HEK293 (cell line): ENCODE measurements at regions not wholly inside any gene's neighbourhood (a gene's known extent, or its start where the extent isn't known, plus 50 kb on each side); places are given as distances from the start of the nearest gene placed in this dataset.

ENCODE experiments used
- CTCF ChIA-PET: fragments of 350-600 bp; formaldehyde crosslinking; extraction: SDS; loops from one replicate; lab custom pipeline; 2021; ENCODE audit warnings: antibody characterized with exemption; lab: Yijun Ruan, JAX
- POLR2A ChIA-PET: fragments of 300-600 bp; formaldehyde crosslinking; extraction: SDS; loops from one replicate; lab custom pipeline; 2020; ENCODE audit warnings: antibody characterized with exemption, inconsistent platforms; lab: Yijun Ruan, JAX
- H3K27ac ChIP-seq: fragments of 200-500 bp; sonication (Bioruptor generic); 2 replicates; pipeline ENCODE4 v1.5.1; 2014; ENCODE audit warnings: low read depth, low read length, control low read depth, inconsistent platforms; ENCODE audit errors: extremely low read depth
- H3K36me3 ChIP-seq, 2 experiments: fragments of 200-500 bp in 1 of 2; sonication (Bioruptor generic) in 1 of 2; 1 replicate in 1 of 2; 2 replicates in 1 of 2; pipeline ENCODE4 v1.5.1; 2014 to 2017; ENCODE audit warnings: inconsistent platforms in 2 of 2, low read length in 2 of 2; ENCODE audit not compliant: control insufficient read depth in 2 of 2, insufficient read depth in 1 of 2
- H3K4me1 ChIP-seq: fragments of 200-500 bp; sonication (Bioruptor generic); 2 replicates; pipeline ENCODE4 v1.5.1; 2014; ENCODE audit warnings: mild to moderate bottlenecking, low read length, inconsistent platforms; ENCODE audit not compliant: control insufficient read depth, insufficient read depth
- H3K4me3 ChIP-seq: 2 replicates; pipeline ENCODE4 v1.5.1; 2011; ENCODE audit warnings: low read depth, mild to moderate bottlenecking, control low read depth, low read length, moderate library complexity
- H3K9me3 ChIP-seq: fragments of 200-500 bp; sonication (Bioruptor generic); 2 replicates; pipeline ENCODE4 v1.5.1; 2014; ENCODE audit warnings: low read depth, low read length, inconsistent platforms; ENCODE audit not compliant: control insufficient read depth, insufficient read depth
- TCF7L2 ChIP-seq: IDR thresholded peaks from 2 replicates; pipeline ENCODE4 v1.6.1; 2011; ENCODE audit warnings: low read depth, mild to moderate bottlenecking, inconsistent platforms, low read length, moderate library complexity, borderline replicate concordance
- ZFP69B ChIP-seq: fragments of 450-650 bp; formaldehyde crosslinking; IDR thresholded peaks from 2 replicates; pipeline ENCODE4 v1.5.1; 2016; ENCODE audit warnings: missing biosample characterization, missing genetic modification characterization
- ZNF157 ChIP-seq: fragments of 450-650 bp; formaldehyde crosslinking; IDR thresholded peaks from 2 replicates; pipeline ENCODE4 v1.5.1; 2016; ENCODE audit warnings: missing biosample characterization, missing genetic modification characterization
- ZNF16 ChIP-seq: fragments of 450-650 bp; formaldehyde crosslinking; IDR thresholded peaks from 2 replicates; pipeline ENCODE4 v1.5.1; 2016; ENCODE audit warnings: low read depth, missing biosample characterization, missing genetic modification characterization
- ZNF311 ChIP-seq: fragments of 450-650 bp; formaldehyde crosslinking; IDR thresholded peaks from 2 replicates; pipeline ENCODE4 v1.5.1; 2017; ENCODE audit warnings: missing biosample characterization, missing genetic modification characterization, borderline replicate concordance
- ZNF596 ChIP-seq: fragments of 450-650 bp; IDR thresholded peaks from 2 replicates; pipeline ENCODE4 v1.5.0; 2018; ENCODE audit warnings: missing biosample characterization, mild to moderate bottlenecking, missing genetic modification characterization, moderate library complexity
- ZNF610 ChIP-seq: fragments of 450-650 bp; formaldehyde crosslinking; IDR thresholded peaks from 2 replicates; pipeline ENCODE4 v1.5.1; 2016; ENCODE audit warnings: missing biosample characterization, missing genetic modification characterization, borderline replicate concordance
- ZNF624 ChIP-seq: fragments of 450-650 bp; formaldehyde crosslinking; IDR thresholded peaks from 2 replicates; pipeline ENCODE4 v1.5.1; 2017; ENCODE audit warnings: missing biosample characterization, missing genetic modification characterization
- ZNF626 ChIP-seq: fragments of 450-650 bp; sonication (Bioruptor Pico); formaldehyde crosslinking; IDR thresholded peaks from 2 replicates; pipeline ENCODE4 v1.5.1; 2018; ENCODE audit warnings: missing biosample characterization, missing genetic modification characterization, inconsistent platforms
- ZNF658 ChIP-seq: fragments of 450-650 bp; formaldehyde crosslinking; IDR thresholded peaks from 2 replicates; pipeline ENCODE4; 2016; ENCODE audit warnings: missing biosample characterization, missing genetic modification characterization
- ZNF664 ChIP-seq: fragments of 450-650 bp; formaldehyde crosslinking; IDR thresholded peaks from 2 replicates; pipeline ENCODE4 v1.5.1; 2016; ENCODE audit warnings: missing biosample characterization, missing genetic modification characterization
- ZNF701 ChIP-seq: fragments of 450-650 bp; formaldehyde crosslinking; IDR thresholded peaks from 2 replicates; pipeline ENCODE4 v1.5.1; 2016; ENCODE audit warnings: missing biosample characterization, missing genetic modification characterization
- ZNF837 ChIP-seq: fragments of 450-650 bp; formaldehyde crosslinking; IDR thresholded peaks from 2 replicates; pipeline ENCODE4 v1.5.1; 2016; ENCODE audit warnings: missing biosample characterization, missing genetic modification characterization
- TF ChIP-seq, protein P1 (sequence below): fragments of 450-650 bp; formaldehyde crosslinking; IDR thresholded peaks from 2 replicates; pipeline ENCODE4 v1.5.1; 2017; ENCODE audit warnings: missing biosample characterization, missing genetic modification characterization
- TF ChIP-seq, protein P2 (sequence below): fragments of 450-650 bp; formaldehyde crosslinking; IDR thresholded peaks from 2 replicates; pipeline ENCODE4 v1.5.1; 2017; ENCODE audit warnings: missing biosample characterization, missing genetic modification characterization
- TF ChIP-seq, protein P3 (sequence below): fragments of 450-650 bp; formaldehyde crosslinking; IDR thresholded peaks from 2 replicates; pipeline ENCODE4 v1.5.1; 2016; ENCODE audit warnings: missing biosample characterization, missing genetic modification characterization
- TF ChIP-seq, protein P4 (sequence below): fragments of 450-650 bp; formaldehyde crosslinking; conservative IDR thresholded peaks from 2 replicates; pipeline ENCODE4 v1.5.1; 2016; ENCODE audit warnings: low read depth, missing biosample characterization, missing genetic modification characterization
- TF ChIP-seq, protein P5 (sequence below): fragments of 450-650 bp; formaldehyde crosslinking; IDR thresholded peaks from 2 replicates; pipeline ENCODE4 v1.5.1; 2016; ENCODE audit warnings: missing biosample characterization, missing genetic modification characterization
- TF ChIP-seq, protein P6 (sequence below): fragments of 450-650 bp; formaldehyde crosslinking; IDR thresholded peaks from 2 replicates; pipeline ENCODE4; 2016; ENCODE audit warnings: missing biosample characterization, missing genetic modification characterization

DNA sequence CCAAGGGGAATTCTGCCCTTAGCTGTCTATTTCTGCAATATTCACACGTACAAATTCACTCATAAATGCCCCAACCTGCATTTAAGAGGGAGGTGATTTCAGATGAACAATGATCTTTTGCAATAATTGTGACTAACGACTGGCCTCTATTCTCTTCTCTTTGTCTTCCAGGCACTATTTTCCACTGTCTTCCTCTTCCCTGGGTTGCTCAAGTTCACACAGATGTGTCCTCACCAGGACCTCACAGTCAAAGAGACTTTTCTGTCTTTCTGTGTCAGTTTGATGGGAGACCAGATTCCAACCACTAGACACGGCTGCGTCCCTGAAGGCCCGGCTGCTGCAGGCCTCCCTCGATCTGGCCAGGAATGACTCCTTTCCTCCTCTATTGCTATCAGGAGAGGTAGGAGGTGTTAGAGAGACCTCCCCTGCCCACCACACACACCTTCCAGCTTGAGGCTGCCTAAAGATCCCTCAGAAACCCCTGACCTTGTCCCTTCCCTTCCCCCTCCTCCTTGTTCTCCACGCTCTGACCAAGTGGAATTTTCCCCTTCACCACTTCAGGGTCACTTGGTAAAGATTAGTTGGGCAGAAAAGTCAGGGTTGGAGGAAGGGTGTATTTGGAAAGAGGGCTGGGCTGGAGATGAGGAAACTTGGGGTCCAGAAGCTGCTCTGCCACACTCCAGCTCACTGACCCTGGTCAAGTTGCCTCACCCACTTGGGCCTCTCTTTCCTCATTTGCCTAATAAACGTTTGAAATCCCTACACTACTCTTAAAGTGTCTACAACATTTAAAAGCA, 109.2 kb upstream of the COPS8 start:
- TF ChIP-seq, protein P1, sequence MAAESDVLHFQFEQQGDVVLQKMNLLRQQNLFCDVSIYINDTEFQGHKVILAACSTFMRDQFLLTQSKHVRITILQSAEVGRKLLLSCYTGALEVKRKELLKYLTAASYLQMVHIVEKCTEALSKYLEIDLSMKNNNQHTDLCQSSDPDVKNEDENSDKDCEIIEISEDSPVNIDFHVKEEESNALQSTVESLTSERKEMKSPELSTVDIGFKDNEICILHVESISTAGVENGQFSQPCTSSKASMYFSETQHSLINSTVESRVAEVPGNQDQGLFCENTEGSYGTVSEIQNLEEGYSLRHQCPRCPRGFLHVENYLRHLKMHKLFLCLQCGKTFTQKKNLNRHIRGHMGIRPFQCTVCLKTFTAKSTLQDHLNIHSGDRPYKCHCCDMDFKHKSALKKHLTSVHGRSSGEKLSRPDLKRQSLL (tag by site-specific recombination) = no peak
- TF ChIP-seq TCF7L2 (no peak), ZNF16 (tag by site-specific recombination) (no peak), ZNF157 (tag by site-specific recombination) (no peak), ZNF837 (tag by site-specific recombination) (no peak), ZNF626 (no peak), ZNF701 (tag by site-specific recombination) (no peak), ZNF311 (tag by site-specific recombination) (no peak), ZNF624 (tag by site-specific recombination) (no peak), ZNF610 (tag by site-specific recombination) (no peak), ZNF596 (tag by site-specific recombination) (no peak), ZNF658 (tag by site-specific recombination) (no peak), ZNF664 (tag by site-specific recombination) (no peak), ZFP69B (no peak)
- TF ChIP-seq, protein P2, sequence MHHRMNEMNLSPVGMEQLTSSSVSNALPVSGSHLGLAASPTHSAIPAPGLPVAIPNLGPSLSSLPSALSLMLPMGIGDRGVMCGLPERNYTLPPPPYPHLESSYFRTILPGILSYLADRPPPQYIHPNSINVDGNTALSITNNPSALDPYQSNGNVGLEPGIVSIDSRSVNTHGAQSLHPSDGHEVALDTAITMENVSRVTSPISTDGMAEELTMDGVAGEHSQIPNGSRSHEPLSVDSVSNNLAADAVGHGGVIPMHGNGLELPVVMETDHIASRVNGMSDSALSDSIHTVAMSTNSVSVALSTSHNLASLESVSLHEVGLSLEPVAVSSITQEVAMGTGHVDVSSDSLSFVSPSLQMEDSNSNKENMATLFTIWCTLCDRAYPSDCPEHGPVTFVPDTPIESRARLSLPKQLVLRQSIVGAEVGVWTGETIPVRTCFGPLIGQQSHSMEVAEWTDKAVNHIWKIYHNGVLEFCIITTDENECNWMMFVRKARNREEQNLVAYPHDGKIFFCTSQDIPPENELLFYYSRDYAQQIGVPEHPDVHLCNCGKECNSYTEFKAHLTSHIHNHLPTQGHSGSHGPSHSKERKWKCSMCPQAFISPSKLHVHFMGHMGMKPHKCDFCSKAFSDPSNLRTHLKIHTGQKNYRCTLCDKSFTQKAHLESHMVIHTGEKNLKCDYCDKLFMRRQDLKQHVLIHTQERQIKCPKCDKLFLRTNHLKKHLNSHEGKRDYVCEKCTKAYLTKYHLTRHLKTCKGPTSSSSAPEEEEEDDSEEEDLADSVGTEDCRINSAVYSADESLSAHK = no peak
- TF ChIP-seq, protein P3, sequence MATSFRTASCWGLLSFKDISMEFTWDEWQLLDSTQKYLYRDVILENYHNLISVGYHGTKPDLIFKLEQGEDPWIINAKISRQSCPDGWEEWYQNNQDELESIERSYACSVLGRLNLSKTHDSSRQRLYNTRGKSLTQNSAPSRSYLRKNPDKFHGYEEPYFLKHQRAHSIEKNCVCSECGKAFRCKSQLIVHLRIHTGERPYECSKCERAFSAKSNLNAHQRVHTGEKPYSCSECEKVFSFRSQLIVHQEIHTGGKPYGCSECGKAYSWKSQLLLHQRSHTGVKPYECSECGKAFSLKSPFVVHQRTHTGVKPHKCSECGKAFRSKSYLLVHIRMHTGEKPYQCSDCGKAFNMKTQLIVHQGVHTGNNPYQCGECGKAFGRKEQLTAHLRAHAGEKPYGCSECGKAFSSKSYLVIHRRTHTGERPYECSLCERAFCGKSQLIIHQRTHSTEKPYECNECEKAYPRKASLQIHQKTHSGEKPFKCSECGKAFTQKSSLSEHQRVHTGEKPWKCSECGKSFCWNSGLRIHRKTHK = no peak
- TF ChIP-seq, protein P4, sequence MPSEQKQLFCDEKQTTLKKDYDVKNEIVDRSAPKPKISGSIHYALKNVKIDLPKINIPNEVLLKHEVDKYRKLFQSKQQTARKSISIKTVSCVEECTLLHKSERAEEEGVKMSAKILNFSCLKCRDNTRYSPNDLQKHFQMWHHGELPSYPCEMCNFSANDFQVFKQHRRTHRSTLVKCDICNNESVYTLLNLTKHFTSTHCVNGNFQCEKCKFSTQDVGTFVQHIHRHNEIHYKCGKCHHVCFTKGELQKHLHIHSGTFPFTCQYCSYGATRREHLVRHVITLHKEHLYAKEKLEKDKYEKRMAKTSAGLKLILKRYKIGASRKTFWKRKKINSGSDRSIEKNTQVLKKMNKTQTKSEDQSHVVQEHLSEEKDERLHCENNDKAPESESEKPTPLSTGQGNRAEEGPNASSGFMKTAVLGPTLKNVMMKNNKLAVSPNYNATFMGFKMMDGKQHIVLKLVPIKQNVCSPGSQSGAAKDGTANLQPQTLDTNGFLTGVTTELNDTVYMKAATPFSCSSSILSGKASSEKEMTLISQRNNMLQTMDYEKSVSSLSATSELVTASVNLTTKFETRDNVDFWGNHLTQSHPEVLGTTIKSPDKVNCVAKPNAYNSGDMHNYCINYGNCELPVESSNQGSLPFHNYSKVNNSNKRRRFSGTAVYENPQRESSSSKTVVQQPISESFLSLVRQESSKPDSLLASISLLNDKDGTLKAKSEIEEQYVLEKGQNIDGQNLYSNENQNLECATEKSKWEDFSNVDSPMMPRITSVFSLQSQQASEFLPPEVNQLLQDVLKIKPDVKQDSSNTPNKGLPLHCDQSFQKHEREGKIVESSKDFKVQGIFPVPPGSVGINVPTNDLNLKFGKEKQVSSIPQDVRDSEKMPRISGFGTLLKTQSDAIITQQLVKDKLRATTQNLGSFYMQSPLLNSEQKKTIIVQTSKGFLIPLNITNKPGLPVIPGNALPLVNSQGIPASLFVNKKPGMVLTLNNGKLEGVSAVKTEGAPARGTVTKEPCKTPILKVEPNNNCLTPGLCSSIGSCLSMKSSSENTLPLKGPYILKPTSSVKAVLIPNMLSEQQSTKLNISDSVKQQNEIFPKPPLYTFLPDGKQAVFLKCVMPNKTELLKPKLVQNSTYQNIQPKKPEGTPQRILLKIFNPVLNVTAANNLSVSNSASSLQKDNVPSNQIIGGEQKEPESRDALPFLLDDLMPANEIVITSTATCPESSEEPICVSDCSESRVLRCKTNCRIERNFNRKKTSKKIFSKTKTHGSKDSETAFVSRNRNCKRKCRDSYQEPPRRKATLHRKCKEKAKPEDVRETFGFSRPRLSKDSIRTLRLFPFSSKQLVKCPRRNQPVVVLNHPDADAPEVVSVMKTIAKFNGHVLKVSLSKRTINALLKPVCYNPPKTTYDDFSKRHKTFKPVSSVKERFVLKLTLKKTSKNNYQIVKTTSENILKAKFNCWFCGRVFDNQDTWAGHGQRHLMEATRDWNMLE = no peak
- TF ChIP-seq, protein P5, sequence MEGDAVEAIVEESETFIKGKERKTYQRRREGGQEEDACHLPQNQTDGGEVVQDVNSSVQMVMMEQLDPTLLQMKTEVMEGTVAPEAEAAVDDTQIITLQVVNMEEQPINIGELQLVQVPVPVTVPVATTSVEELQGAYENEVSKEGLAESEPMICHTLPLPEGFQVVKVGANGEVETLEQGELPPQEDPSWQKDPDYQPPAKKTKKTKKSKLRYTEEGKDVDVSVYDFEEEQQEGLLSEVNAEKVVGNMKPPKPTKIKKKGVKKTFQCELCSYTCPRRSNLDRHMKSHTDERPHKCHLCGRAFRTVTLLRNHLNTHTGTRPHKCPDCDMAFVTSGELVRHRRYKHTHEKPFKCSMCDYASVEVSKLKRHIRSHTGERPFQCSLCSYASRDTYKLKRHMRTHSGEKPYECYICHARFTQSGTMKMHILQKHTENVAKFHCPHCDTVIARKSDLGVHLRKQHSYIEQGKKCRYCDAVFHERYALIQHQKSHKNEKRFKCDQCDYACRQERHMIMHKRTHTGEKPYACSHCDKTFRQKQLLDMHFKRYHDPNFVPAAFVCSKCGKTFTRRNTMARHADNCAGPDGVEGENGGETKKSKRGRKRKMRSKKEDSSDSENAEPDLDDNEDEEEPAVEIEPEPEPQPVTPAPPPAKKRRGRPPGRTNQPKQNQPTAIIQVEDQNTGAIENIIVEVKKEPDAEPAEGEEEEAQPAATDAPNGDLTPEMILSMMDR (tag by site-specific recombination) = no peak
- TF ChIP-seq, protein P6, sequence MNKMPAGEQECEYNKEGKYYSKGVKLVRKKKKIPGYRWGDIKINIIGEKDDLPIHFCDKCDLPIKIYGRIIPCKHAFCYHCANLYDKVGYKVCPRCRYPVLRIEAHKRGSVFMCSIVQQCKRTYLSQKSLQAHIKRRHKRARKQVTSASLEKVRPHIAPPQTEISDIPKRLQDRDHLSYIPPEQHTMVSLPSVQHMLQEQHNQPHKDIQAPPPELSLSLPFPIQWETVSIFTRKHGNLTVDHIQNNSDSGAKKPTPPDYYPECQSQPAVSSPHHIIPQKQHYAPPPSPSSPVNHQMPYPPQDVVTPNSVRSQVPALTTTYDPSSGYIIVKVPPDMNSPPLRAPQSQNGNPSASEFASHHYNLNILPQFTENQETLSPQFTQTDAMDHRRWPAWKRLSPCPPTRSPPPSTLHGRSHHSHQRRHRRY = no peak
- Histone ChIP-seq H3K4me1 (no peaks in the 10 kb centered on the region), H3K36me3 (no peaks in the 10 kb centered on the region), H3K4me3 (no peak overlapping the region), H3K9me3 (no peaks in the 10 kb centered on the region), H3K27ac (no peak overlapping the region)
- POLR2A ChIA-PET = no interaction called here
- CTCF ChIA-PET = interaction anchor here (0.8 kb wide), 1 partner anchor 102 kb away, joined by 5 read pairs; no protein-coding TSS in a partner anchor
